GM19035 (cell line): ENCODE measurements at regions not wholly inside any gene's neighbourhood (a gene's known extent, or its start where the extent isn't known, plus 50 kb on each side); places are given as distances from the start of the nearest gene placed in this dataset.

Experiments
- ATAC-seq: cut with Tn5 transposase; IDR thresholded peaks from one replicate; pipeline ENCODE4 v1.9.1; 2021; ENCODE audit not compliant: unreplicated experiment

GRCh38 chr18:78738076-78738690 lies 241.4 kb upstream of the SALL3 start:
- no peak for ATAC-seq

GRCh38 chr18:78739115-78739514 lies 240.5 kb upstream of the SALL3 start:
- ATAC-seq, result no peak

DNA sequence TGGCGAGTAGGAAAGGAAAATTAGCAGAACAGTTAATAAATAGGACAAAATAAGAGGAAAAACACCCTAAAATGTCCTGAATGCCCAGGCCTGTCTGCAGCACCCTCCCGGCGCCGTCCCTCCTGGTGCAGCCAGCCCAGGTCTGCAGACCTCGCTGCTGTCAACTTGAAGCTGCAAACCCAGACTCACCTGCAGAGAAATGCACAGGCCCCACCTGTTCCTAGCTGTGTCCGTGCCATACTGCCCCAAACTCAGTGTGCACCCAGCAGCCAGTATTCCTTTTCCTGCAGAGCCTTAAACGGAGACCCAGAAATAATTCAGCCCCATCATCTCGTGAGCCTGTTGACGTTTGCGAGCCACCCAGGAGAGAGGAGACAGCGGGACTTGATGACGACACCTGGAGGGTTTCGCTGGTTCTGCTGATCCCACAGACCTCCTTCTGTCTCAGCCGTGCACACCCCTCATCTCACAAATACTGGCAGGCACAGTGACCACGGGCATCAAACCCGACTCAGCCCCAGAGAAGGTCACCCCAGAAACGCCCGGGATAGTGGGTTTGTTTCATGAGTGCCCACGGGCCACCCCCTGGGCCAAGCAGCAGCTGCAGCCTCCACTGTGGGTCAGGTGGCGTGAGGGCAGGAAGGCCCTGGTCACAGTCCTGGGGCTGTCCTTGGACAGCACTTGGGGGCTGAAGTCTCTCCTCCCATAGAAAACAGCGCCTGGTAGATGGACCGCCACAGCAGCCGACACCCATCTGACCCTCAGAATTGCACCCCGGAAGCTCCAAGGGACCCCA lies 239.5 kb upstream of the SALL3 start:
- ATAC-seq, result no peak

DNA sequence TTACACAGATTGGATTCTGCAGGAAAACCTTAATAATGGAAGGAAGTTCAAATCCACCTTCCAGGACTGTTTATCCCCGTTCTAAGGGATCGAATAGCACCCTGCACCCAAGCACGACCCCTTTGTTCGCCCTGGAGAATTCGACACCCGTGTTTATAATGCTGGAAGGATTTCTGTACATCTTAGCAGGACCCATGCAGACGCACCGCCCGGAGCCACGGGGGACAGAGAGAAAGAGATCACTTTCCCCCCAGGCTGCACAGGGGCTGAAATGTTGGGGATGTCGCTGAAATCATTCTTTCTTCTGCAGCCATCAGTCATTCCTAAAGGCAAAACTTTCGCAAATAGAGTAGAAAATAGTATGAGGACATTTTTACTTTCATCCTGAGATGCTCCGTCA lies 238.7 kb upstream of the SALL3 start:
- no peak for ATAC-seq

DNA sequence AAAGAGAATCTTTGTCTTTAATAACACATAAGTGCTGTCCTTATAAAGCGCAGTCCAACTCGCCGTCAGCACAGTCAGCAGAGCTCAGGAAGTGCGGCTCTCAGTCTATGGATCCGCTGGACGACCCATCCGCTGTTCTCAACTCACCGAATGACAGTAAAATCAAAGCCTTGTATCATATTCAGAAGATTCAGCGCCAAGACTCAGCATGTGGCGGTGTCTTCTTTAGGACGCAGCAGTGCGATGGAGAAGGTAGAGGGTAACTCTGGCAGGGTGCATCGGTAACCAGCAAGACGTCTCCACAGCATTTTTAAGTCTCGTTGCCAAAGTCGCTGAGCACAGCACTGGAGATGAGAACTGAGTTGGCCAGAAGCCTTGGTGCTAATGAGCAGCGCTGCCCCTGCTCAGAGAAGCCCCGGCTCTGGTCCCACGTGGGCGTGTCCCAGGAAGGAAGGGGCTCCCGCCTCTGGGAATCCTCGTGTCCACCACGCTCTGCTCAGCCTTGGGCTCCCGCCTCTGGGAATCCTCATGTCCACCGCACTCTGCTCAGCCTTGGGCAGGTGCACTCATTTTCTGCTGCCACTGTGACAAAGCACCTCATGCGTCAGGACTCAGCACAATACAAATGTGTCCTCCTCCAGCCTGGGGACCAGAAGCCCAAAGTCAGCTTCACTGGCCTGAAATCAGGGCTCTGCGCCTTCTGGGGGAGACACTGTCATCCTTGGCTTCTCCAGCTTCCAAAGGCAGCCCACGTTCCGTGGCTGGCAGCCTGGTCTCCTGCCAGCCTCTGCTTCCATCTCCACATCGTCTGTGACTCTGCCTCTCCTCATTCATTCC lies 238.0 kb upstream of the SALL3 start:
- no peak for ATAC-seq

GRCh38 chr18:78742218-78742745 lies 237.3 kb upstream of the SALL3 start:
- no peak for ATAC-seq

DNA sequence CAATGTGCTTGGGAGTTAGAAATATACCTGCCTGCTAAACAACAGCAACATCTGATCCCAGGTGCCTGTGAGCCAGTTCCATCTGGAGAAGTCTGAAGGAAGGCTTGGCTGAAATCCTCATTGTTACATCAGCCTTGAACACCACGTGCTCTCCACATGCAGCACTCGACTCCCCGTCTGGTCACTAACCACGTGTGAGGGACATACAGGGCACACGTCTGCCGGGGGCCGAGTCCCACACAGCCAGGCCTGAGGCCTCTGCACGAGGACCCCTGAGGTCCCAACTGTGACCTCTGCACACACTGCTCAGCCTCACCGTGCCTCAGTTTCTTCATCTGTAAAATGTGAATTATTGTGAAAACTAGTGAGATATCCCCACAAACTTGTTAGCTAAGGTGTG lies 236.5 kb upstream of the SALL3 start:
- no peak for ATAC-seq

GRCh38 chr18:78751664-78752063 lies 228.0 kb upstream of the SALL3 start:
- ATAC-seq, result no peak

GRCh38 chr18:78753240-78753639 lies 226.4 kb upstream of the SALL3 start:
- ATAC-seq, result no peak

GRCh38 chr18:78754311-78755043 lies 225.1 kb upstream of the SALL3 start:
- ATAC-seq, result no peak

DNA sequence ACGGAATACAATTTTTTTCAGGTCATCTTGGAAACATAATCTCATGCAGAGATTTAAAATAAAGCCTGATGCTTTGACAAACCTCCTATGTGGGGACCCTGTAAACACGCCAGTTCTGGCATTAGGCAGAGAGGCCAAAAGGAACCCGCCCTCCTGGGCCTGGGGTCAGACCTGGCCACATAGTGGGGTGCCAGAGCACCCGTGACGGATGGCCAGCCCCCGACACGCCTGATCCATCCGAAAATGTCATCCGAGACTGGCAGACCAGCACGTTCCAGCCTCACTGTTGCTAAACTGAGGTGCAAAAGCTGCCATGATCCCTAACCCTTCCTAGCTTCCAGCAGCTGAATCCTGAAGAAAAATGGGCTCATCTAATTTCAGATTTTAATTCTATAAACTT lies 222.6 kb upstream of the SALL3 start:
- ATAC-seq, result no peak

- ATAC-seq, result no peak
Observed at GRCh38 chr18:78758496-78758895, 221.1 kb upstream of the SALL3 start.

GRCh38 chr18:78762753-78763152 lies 216.9 kb upstream of the SALL3 start:
- ATAC-seq, result no peak

GRCh38 chr18:78764544-78764943 lies 215.1 kb upstream of the SALL3 start:
- ATAC-seq, result no peak

GRCh38 chr18:78765142-78765541 lies 214.5 kb upstream of the SALL3 start:
- no peak for ATAC-seq

- ATAC-seq, result no peak
Observed at GRCh38 chr18:78765637-78766281, 213.9 kb upstream of the SALL3 start.

GRCh38 chr18:78766651-78767533 lies 212.7 kb upstream of the SALL3 start:
- no peak for ATAC-seq

GRCh38 chr18:78767648-78768071 lies 212.0 kb upstream of the SALL3 start:
- no peak for ATAC-seq

GRCh38 chr18:78768221-78768620 lies 211.4 kb upstream of the SALL3 start:
- ATAC-seq, result no peak
